NB4 (cell line): ENCODE measurements at regions not wholly inside any gene's neighbourhood (a gene's known extent, or its start where the extent isn't known, plus 50 kb on each side); places are given as distances from the start of the nearest gene placed in this dataset.

Source experiments
- MAX ChIP-seq: IDR thresholded peaks from 2 replicates; pipeline ENCODE4 v1.6.1; 2011; ENCODE audit warnings: low read depth, low read length
- MYC ChIP-seq: IDR thresholded peaks from 2 replicates; pipeline ENCODE4 v1.6.1; 2011; ENCODE audit warnings: low read depth, low read length
- POLR2A ChIP-seq: IDR thresholded peaks from 2 replicates; pipeline ENCODE4 v1.6.1; 2011; ENCODE audit warnings: mild to moderate bottlenecking; ENCODE audit not compliant: insufficient read length; ENCODE audit errors: extremely low read depth
- TF ChIP-seq, protein P1 (sequence below): IDR thresholded peaks from one replicate; pipeline ENCODE4 v1.5.1; 2012; ENCODE audit warnings: low read depth, low read length

DNA sequence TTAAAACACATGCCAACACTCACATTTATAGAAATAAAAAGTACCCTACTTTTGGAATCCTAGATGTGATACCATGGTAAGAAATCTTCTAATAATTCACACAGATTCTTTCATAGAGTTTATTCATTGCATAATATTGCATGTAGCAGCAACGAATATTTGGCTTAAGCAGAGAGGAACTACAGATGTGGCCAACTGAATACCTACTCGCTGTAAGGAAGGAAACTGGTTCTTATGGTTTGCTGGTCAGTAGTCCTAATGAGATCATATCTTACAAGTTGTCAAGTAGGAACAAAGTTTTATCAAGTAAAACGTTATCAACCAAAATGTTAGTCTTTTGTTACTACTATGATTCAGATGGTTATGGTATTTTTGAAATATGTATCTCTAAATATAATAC is 996.1 kb downstream of the PDHA2 start:
- TF ChIP-seq, protein P1, sequence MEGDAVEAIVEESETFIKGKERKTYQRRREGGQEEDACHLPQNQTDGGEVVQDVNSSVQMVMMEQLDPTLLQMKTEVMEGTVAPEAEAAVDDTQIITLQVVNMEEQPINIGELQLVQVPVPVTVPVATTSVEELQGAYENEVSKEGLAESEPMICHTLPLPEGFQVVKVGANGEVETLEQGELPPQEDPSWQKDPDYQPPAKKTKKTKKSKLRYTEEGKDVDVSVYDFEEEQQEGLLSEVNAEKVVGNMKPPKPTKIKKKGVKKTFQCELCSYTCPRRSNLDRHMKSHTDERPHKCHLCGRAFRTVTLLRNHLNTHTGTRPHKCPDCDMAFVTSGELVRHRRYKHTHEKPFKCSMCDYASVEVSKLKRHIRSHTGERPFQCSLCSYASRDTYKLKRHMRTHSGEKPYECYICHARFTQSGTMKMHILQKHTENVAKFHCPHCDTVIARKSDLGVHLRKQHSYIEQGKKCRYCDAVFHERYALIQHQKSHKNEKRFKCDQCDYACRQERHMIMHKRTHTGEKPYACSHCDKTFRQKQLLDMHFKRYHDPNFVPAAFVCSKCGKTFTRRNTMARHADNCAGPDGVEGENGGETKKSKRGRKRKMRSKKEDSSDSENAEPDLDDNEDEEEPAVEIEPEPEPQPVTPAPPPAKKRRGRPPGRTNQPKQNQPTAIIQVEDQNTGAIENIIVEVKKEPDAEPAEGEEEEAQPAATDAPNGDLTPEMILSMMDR = no peak
- TF ChIP-seq POLR2A (no peak), MYC (no peak), MAX (no peak)
